DND-41 (cell line): ENCODE measurements at regions not wholly inside any gene's neighbourhood (a gene's known extent, or its start where the extent isn't known, plus 50 kb on each side); places are given as distances from the start of the nearest gene placed in this dataset.
"Not testable (repeated sequence)": the region's sequence is repeated elsewhere in the genome, so short reads cannot be mapped to it uniquely, and the experiment has no call there.

Source experiments
- EZH2 ChIP-seq: IDR thresholded peaks from 3 replicates; pipeline ENCODE4 v1.6.1; 2012; ENCODE audit warnings: borderline replicate concordance, low read depth, mild to moderate bottlenecking, moderate library complexity, low read length, inconsistent platforms; ENCODE audit not compliant: severe bottlenecking
- TF ChIP-seq, protein P1 (sequence below): IDR thresholded peaks from 2 replicates; pipeline ENCODE4 v1.5.1; 2012; ENCODE audit warnings: borderline replicate concordance, low read length, moderate library complexity, mild to moderate bottlenecking; ENCODE audit not compliant: poor library complexity, severe bottlenecking; ENCODE audit errors: extremely low read depth

DNA sequence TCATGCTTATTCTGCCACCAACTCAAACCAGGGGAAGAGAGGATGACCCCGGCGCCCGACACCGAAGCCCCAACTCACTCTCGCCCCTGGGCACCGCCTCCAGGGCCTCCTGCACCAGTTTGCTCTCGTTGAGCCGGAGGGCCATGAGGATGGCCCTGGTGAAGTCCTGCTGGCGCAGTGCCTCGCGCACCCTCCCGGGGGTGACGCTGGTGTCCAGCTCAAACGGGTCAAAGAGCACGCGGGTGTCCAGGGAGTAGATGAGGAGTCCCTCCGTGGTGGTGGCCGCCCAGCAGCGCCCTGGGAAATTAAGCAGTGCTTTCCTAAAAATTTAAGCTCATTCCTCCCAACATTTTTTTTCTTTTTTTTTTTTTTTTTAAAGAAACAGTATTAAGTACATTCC is 5387.6 kb upstream of the TPTE start:
- TF ChIP-seq, protein P1, sequence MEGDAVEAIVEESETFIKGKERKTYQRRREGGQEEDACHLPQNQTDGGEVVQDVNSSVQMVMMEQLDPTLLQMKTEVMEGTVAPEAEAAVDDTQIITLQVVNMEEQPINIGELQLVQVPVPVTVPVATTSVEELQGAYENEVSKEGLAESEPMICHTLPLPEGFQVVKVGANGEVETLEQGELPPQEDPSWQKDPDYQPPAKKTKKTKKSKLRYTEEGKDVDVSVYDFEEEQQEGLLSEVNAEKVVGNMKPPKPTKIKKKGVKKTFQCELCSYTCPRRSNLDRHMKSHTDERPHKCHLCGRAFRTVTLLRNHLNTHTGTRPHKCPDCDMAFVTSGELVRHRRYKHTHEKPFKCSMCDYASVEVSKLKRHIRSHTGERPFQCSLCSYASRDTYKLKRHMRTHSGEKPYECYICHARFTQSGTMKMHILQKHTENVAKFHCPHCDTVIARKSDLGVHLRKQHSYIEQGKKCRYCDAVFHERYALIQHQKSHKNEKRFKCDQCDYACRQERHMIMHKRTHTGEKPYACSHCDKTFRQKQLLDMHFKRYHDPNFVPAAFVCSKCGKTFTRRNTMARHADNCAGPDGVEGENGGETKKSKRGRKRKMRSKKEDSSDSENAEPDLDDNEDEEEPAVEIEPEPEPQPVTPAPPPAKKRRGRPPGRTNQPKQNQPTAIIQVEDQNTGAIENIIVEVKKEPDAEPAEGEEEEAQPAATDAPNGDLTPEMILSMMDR, result not testable (repeated sequence)
- not testable (repeated sequence) for TF ChIP-seq EZH2
